GM18867 (cell line): ENCODE measurements at regions not wholly inside any gene's neighbourhood (a gene's known extent, or its start where the extent isn't known, plus 50 kb on each side); places are given as distances from the start of the nearest gene placed in this dataset.

Experiments
- ATAC-seq: cut with Tn5 transposase; IDR thresholded peaks from one replicate; pipeline ENCODE4 v1.9.1; 2021; ENCODE audit warnings: mild to moderate bottlenecking, moderate library complexity; ENCODE audit not compliant: unreplicated experiment

DNA sequence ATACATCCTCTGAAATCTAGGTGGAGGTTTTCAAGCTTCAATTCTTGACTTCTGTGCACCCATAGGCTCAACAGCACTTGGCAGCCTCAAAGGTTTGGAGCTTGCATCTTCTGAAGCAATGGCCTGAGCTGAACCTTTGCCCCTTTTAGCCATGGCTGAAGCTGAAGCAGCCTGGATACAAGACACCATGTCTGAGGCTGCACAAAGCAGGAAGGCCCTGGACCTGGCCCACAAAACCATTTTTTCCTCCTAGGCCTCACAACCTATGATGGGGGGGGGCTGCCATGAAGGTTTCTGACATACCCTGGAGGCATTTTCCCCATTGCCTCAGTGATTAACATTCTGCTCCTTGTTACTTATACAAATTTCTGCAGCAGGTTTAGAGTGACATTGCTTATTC is 173.3 kb upstream of the PRMT6 start:
- ATAC-seq = no peak

DNA sequence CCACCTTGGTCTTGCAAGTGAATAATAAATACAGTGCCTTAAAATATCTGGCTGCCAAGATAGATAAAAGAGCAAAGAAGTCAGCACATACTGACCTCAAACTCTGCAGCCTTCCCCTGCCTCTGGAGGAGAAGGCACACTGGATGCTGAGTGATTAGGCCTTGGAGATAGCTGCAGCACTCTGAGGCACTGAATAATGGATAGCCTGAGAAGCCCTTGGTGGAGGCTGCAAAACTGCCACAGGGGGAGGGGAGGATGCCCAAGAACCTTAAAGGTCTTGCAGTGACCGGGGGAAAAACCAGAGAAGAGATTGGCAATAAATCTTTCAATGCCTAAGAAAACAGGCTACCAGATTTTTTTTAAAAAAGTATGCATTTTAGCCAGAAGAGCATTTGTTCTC is 167.4 kb upstream of the PRMT6 start:
- no peak for ATAC-seq

- no peak for ATAC-seq
These were observed 166.9 kb upstream of the PRMT6 start for GRCh38 chr1:106889583-106889982.

DNA sequence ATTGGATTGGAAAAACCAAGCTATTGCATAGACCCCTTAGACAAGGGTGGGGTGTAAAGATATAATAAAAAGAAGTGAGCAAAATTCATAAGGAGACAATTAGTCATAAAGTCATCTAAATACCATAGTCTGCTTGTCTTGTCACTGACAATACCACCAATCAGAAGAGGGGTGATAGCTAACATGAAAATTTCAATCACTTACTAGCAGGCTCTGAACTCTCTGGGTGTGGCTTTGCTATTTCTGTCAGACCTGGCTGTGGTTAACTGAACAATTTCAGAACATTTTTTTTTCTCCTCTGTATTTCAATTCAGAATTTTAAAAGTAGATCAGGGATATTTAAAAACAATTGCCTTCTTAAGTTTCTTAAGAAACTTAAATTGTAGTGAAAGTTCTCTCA is 158.5 kb upstream of the PRMT6 start:
- no peak for ATAC-seq

- ATAC-seq = no peak
These were observed 156.8 kb upstream of the PRMT6 start for GRCh38 chr1:106899644-106900043.

GRCh38 chr1:106907795-106908194 is 148.7 kb upstream of the PRMT6 start:
- ATAC-seq = peak; percentile 100

DNA sequence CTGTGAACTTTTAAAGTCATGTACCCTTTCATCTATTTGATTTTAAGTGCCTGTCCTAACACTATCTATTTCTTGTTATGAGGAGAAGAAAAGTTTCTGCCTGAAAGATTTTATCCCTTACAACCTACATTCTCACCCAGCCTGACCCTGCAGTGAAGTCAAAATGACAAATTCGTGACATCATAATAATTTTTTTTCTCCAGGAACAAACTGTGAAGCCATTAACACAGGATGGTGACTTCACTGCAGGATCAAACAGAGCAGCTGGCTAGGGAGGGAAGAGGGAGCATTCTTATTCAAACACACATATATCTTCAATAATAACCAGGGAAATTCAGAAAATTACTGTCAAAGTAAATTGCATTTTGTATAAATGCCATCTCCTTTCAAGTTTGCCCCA is 147.8 kb upstream of the PRMT6 start:
- ATAC-seq = no peak

GRCh38 chr1:106910798-106911197 is 145.7 kb upstream of the PRMT6 start:
- no peak for ATAC-seq

DNA sequence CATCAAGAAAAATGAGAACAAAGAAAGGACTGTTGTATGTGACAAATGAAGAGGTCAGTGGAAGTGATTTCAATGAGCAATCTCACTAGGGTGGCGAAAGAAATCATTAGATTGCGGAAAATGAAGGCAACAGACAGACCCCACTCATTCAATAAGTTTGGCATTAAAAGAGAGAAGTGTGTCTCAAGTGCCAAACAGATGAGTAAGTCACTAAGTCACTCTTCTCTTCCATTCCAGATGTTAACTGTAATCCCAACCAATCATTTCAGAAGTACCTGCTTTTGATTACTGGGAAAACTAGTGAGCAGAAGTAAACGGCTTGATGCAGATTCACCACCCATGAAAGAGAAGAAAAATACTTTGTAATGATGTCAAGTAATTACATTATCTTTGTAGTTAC is 144.3 kb upstream of the PRMT6 start:
- ATAC-seq = no peak

- ATAC-seq = no peak
These were observed 135.3 kb upstream of the PRMT6 start for GRCh38 chr1:106921186-106921585.

DNA sequence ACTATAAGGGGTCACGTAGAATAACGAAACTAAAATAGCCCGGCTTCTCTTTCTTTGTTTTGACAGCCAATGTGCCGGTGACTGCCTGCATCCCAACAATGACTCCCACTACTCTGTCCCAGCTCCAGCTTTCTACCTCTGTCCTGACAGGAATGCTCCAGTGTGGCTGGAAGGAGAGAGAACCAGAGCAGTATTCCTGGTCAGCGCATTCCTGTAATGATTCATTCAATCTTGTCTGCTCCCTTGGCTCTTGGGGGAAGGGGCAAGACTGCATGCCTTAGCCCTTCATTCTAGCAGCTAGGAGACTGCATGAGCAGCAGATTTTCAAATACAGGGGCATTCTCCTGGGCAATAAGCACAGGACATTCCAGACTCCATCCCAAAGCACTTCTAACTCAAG is 132.1 kb upstream of the PRMT6 start:
- no peak for ATAC-seq

DNA sequence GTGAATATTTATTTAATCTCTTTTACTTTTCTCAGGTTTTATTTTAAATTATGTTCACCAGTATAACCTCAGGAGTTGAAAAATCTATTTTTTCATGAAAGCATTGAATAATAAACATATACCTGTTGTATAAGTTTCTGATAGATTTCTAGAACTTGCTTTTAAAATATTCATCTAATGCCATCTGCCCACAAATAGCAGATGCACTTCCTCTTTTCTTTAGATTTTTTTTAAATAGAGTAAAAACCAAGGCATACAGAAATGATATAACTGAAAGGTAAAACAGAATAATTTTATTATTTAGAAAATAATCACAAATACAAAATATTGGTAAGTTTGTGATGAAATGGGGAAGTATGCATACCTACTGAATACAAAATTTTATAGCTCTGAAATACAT is 130.7 kb upstream of the PRMT6 start:
- no peak for ATAC-seq

DNA sequence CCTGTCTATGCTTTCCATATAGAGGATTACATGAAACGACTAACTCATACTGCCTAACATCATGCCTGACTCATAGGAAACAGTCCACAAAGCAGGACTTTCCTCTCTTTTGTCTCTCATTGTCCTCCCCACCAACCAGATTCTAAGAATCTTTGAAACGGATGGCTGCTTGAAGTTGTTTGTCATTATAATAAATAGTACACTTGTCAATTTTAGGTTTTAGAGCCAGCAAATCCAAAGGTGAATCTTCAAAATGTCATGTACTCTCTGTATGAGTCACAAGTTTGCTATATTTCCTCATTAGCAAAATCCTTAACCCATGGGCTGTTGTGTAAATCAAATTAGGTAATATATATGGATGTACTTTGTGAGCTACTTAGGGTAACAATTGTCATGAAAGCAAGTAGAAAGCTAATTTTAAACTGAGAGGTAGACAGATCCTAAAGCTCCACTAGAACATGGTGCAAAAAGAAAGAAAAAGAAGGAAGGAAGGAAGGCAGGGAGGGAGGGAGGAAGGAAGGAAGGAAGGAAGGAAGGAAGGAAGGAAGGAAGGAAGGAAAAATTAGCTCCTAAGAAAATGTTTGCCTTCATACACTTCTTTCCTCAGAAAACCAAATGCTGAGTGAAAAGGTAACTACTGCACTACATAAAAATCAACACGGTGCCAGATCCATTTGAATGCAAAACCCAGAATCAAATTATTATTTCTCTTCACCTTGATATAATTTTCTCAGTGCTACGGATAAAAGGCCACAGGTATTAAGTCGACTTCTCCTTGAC is 129.5 kb upstream of the PRMT6 start:
- no peak for ATAC-seq

DNA sequence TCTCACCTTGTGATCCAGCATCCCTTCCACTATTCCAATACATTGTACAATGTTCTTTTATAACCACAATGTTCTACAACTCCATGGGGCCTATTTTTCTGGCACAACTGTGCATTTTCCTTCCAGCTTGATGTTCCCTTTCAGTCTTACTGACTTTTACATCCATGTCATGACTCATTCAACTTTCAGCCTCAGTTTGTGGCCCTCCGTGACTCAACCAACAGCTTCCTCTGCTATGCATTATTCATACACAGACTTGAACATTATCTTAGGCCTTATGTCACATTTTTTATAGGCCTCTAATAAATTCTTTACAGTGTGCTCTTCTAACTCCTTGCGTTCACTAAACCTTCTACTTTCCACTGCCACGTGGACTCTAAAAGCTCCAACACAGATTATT is 119.4 kb upstream of the PRMT6 start:
- ATAC-seq = no peak

DNA sequence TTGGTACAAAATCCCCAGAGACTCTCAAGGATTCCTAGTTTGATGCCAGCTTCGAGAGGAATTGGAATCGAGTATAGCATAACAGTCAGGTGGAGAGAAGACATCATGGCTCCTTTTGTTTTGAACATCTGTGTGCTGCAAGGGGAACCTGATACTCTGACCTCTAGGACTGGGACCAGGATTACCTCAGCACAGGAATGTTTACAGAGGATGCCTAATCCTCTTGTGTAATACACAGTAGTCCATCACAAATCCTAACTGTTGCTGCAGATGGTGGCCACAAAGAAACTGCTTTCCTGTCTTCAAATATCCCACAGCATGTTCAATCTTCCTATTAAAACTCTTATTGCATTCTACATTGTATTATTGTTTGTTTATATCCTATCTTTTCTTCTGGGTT is 111.8 kb upstream of the PRMT6 start:
- ATAC-seq = no peak

DNA sequence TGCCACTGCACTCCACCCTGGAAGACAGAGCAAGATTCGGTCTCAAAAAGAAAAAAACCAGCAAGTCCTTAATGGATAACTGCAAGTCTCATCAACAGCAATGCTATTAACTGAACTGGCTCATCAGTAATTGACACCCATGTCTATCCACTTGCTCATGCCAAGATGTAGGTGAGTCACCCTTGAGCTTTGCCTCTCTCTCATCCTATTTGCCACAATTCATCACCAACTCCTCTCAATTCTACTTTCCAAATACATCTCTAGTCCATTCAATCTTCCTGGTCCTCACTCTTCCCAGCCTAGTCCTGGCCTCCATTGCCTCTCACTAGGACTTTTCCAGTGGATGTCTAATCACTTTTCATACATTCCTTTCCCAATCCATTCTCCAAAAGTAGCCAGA is 103.7 kb upstream of the PRMT6 start:
- no peak for ATAC-seq

- no peak for ATAC-seq
These were observed 101.7 kb upstream of the PRMT6 start for GRCh38 chr1:106954661-106955229.

- ATAC-seq = no peak
These were observed 99.8 kb upstream of the PRMT6 start for GRCh38 chr1:106956721-106957120.

- no peak for ATAC-seq
These were observed 98.7 kb upstream of the PRMT6 start for GRCh38 chr1:106957795-106958194.

- ATAC-seq = no peak
These were observed 96.1 kb upstream of the PRMT6 start for GRCh38 chr1:106960412-106960811.

- no peak for ATAC-seq
These were observed 94.8 kb upstream of the PRMT6 start for GRCh38 chr1:106961646-106962045.

DNA sequence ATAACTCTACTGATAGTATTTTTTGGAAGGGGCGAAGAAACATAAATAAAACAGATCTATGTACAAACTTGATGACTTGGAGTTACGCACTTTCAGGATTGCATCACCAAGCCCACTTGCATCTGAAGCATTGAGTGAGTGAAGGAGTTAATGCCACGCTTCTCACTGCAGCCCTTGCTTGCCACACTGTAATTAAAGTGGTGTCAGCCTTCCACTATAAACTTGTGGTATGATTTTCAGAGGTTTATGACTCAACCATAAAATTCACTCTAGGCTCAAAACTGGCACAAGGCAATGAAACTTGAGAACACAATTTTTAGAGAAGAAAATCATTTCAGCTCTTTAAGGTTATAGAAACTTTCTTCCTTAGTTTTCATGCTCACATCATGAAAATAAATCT is 93.9 kb upstream of the PRMT6 start:
- ATAC-seq = no peak

DNA sequence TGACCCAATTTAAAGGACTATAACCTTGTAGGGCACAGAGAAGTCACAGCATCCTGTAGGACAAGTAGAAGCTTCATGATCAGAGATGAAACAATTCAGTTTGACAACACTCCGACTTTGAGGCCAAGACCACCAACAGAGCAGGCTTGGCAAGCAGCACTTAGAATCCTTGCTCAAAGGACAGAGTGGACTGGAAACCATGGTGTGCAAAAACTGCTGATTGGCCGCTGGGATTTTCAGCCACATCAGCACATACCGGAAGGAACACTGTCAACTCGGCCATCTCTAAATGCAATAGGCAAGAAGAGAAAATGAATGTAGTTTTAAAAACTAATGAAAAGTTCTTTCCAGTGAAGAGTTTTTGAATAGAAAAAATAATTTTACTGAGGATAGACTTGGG is 92.0 kb upstream of the PRMT6 start:
- ATAC-seq = no peak
